NCI-H1436 (cell line): ENCODE measurements at regions not wholly inside any gene's neighbourhood (a gene's known extent, or its start where the extent isn't known, plus 50 kb on each side); places are given as distances from the start of the nearest gene placed in this dataset.
"Not testable (repeated sequence)": the region's sequence is repeated elsewhere in the genome, so short reads cannot be mapped to it uniquely, and the experiment has no call there.

Experiments
- DNase-seq: peaks from one replicate; lab custom pipeline; 2025; lab: John Stamatoyannopoulos, UW

GRCh38 chr2:22110244-22110651 is 986.5 kb downstream of the TDRD15 start:
- no peak for DNase-seq

- DNase-seq, result no peak
These were observed 1000.2 kb downstream of the TDRD15 start for GRCh38 chr2:22124003-22124402.

- DNase-seq, result no peak
These were observed 1002.3 kb downstream of the TDRD15 start for GRCh38 chr2:22126106-22126505.

- DNase-seq, result no peak
These were observed 1003.2 kb downstream of the TDRD15 start for GRCh38 chr2:22126978-22127377.

- DNase-seq, result no peak
These were observed 1010.7 kb downstream of the TDRD15 start for GRCh38 chr2:22134421-22134820.

GRCh38 chr2:22136446-22136845 is 1012.7 kb downstream of the TDRD15 start:
- no peak for DNase-seq

GRCh38 chr2:22143840-22144239 is 1020.1 kb downstream of the TDRD15 start:
- DNase-seq, result no peak

- DNase-seq, result no peak
These were observed 1030.3 kb downstream of the TDRD15 start for GRCh38 chr2:22153931-22154613.

GRCh38 chr2:22156661-22157060 is 1032.9 kb downstream of the TDRD15 start:
- DNase-seq, result not testable (repeated sequence)

- DNase-seq, result no peak
These were observed 1043.5 kb downstream of the TDRD15 start for GRCh38 chr2:22167256-22167655.

GRCh38 chr2:22175003-22175402 is 1051.2 kb downstream of the TDRD15 start:
- DNase-seq, result no peak

GRCh38 chr2:22185251-22185650 is 1061.5 kb downstream of the TDRD15 start:
- DNase-seq, result no peak

- DNase-seq, result not testable (repeated sequence)
These were observed 1062.6 kb downstream of the TDRD15 start for GRCh38 chr2:22186261-22186828.

- DNase-seq, result no peak
These were observed 1066.2 kb downstream of the TDRD15 start for GRCh38 chr2:22189893-22190480.

- DNase-seq, result no peak
These were observed 1070.5 kb downstream of the TDRD15 start for GRCh38 chr2:22194218-22194617.

- DNase-seq, result no peak
These were observed 1073.0 kb downstream of the TDRD15 start for GRCh38 chr2:22196806-22197205.

- no peak for DNase-seq
These were observed 1074.9 kb downstream of the TDRD15 start for GRCh38 chr2:22198381-22199283.

GRCh38 chr2:22199994-22200393 is 1076.2 kb downstream of the TDRD15 start:
- DNase-seq, result no peak

- no peak for DNase-seq
These were observed 1085.8 kb downstream of the TDRD15 start for GRCh38 chr2:22209545-22209944.

GRCh38 chr2:22213237-22213636 is 1089.5 kb downstream of the TDRD15 start:
- no peak for DNase-seq

GRCh38 chr2:22215517-22215916 is 1091.7 kb downstream of the TDRD15 start:
- no peak for DNase-seq

- no peak for DNase-seq
These were observed 1094.1 kb downstream of the TDRD15 start for GRCh38 chr2:22217881-22218280.

GRCh38 chr2:22221006-22221405 is 1097.2 kb downstream of the TDRD15 start:
- DNase-seq, result no peak
